GM12878 (cell line): ENCODE measurements at regions not wholly inside any gene's neighbourhood (a gene's known extent, or its start where the extent isn't known, plus 50 kb on each side); places are given as distances from the start of the nearest gene placed in this dataset.

Experiments
- BACH1 ChIP-seq: fragments of 450-650 bp; IDR thresholded peaks from 2 replicates; pipeline ENCODE4 v1.6.1; 2017; ENCODE audit warnings: mild to moderate bottlenecking, borderline replicate concordance
- DPF2 ChIP-seq: fragments of 450-650 bp; IDR thresholded peaks from 2 replicates; pipeline ENCODE4 v1.6.1; 2017; ENCODE audit warnings: mild to moderate bottlenecking
- EP300 ChIP-seq, 2 experiments: fragments of 150-350 bp in 1 of 2; IDR thresholded peaks; 2 replicates each; pipeline ENCODE4 v1.6.1; 2011 to 2012; ENCODE audit warnings: low read depth in 2 of 2, low read length in 2 of 2, borderline replicate concordance in 1 of 2, improper control_type of control experiment in 1 of 2, inconsistent platforms in 1 of 2; ENCODE audit not compliant: control insufficient read depth in 1 of 2
- ESRRA ChIP-seq: IDR thresholded peaks from 2 replicates; pipeline ENCODE4 v1.6.1; 2012; ENCODE audit warnings: mild to moderate bottlenecking, low read length, improper control_type of control experiment
- EZH2 ChIP-seq: IDR thresholded peaks from 2 replicates; pipeline ENCODE4 v1.6.1; 2012; ENCODE audit warnings: low read depth, mild to moderate bottlenecking, control low read depth, inconsistent platforms, low read length, borderline replicate concordance; ENCODE audit not compliant: control insufficient read depth
- JUNB ChIP-seq: IDR thresholded peaks from 2 replicates; pipeline ENCODE4 v1.6.1; 2016; ENCODE audit warnings: antibody characterized with exemption, mild to moderate bottlenecking
- NR2C2 ChIP-seq: IDR thresholded peaks from 2 replicates; pipeline ENCODE4 v1.6.1; 2011; ENCODE audit warnings: borderline replicate concordance, low read depth; ENCODE audit not compliant: control insufficient read depth, insufficient read length
- POLR2A ChIP-seq: IDR thresholded peaks from 2 replicates; pipeline ENCODE4 v1.6.1; 2011; ENCODE audit warnings: low read depth, mild to moderate bottlenecking, low read length
- POLR2AphosphoS5 ChIP-seq: IDR thresholded peaks from 2 replicates; pipeline ENCODE4 v1.6.1; 2011; ENCODE audit warnings: mild to moderate bottlenecking, low read length, inconsistent platforms
- RAD21 ChIP-seq: IDR thresholded peaks from 2 replicates; pipeline ENCODE4 v1.6.1; 2011; ENCODE audit warnings: mild to moderate bottlenecking, low read depth, low read length, moderate library complexity; ENCODE audit not compliant: insufficient read depth
- SMC3 ChIP-seq: IDR thresholded peaks from 2 replicates; pipeline ENCODE4 v1.6.1; 2011; ENCODE audit warnings: low read length, improper control_type of control experiment, borderline replicate concordance
- TF ChIP-seq, protein P1 (sequence below), 3 experiments: IDR thresholded peaks in 2 of 3; conservative IDR thresholded peaks in 1 of 3; 2 replicates each; pipeline ENCODE4 v1.5.1; 2011; ENCODE audit warnings: low read depth in 3 of 3, low read length in 3 of 3, mild to moderate bottlenecking in 3 of 3, control low read depth in 2 of 3, moderate library complexity in 2 of 3, inconsistent platforms in 1 of 3, mixed read lengths in 1 of 3; ENCODE audit not compliant: control insufficient read depth in 2 of 3, insufficient read depth in 1 of 3; ENCODE audit errors: extremely low read depth in 1 of 3
- TF ChIP-seq, protein P2 (sequence below): fragments of 150-350 bp; IDR thresholded peaks from 2 replicates; pipeline ENCODE4 v1.6.1; 2016; ENCODE audit warnings: low read depth, low read length
- TF ChIP-seq, protein P3 (sequence below): IDR thresholded peaks from 2 replicates; pipeline ENCODE4 v1.6.1; 2011; ENCODE audit warnings: borderline replicate concordance, low read depth, mild to moderate bottlenecking, moderate library complexity, low read length; ENCODE audit not compliant: insufficient read depth, poor library complexity, severe bottlenecking

DNA sequence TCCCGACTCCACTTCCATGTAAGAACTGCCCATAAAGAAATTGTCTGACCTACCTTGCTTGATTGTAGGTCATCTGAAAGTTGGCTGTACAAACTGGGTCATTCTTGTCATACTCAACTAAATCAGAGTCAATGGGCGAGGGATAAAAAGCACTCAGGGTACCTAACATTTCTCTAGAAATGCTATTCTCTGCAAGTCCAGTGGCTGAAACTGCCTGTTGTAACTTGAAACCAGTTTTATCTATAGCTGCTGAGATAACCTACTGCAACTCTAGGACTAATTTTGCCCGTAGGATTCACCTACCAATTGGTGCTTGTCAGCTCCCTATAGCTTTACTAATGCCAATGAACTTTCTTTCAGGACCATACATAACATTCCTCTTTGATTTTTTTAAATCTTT, 100.1 kb upstream of the GRIN2A start:
- no peak for TF ChIP-seq ESRRA
- no peak for TF ChIP-seq DPF2
- TF ChIP-seq, protein P1, sequence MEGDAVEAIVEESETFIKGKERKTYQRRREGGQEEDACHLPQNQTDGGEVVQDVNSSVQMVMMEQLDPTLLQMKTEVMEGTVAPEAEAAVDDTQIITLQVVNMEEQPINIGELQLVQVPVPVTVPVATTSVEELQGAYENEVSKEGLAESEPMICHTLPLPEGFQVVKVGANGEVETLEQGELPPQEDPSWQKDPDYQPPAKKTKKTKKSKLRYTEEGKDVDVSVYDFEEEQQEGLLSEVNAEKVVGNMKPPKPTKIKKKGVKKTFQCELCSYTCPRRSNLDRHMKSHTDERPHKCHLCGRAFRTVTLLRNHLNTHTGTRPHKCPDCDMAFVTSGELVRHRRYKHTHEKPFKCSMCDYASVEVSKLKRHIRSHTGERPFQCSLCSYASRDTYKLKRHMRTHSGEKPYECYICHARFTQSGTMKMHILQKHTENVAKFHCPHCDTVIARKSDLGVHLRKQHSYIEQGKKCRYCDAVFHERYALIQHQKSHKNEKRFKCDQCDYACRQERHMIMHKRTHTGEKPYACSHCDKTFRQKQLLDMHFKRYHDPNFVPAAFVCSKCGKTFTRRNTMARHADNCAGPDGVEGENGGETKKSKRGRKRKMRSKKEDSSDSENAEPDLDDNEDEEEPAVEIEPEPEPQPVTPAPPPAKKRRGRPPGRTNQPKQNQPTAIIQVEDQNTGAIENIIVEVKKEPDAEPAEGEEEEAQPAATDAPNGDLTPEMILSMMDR (IDR thresholded peaks at IDR 0.05 in 2 of 3, conservative IDR thresholded peaks at IDR 0.05 in 1 of 3; ENCODE audit: control insufficient read depth in 2 of 3, extremely low read depth in 1 of 3, insufficient read depth in 1 of 3, low read depth in 3 of 3, low read length in 3 of 3), result no peak
- no peak for TF ChIP-seq NR2C2
- TF ChIP-seq SMC3, result no peak
- TF ChIP-seq RAD21, result no peak
- TF ChIP-seq JUNB, result no peak
- no peak for TF ChIP-seq POLR2A
- TF ChIP-seq, protein P2, sequence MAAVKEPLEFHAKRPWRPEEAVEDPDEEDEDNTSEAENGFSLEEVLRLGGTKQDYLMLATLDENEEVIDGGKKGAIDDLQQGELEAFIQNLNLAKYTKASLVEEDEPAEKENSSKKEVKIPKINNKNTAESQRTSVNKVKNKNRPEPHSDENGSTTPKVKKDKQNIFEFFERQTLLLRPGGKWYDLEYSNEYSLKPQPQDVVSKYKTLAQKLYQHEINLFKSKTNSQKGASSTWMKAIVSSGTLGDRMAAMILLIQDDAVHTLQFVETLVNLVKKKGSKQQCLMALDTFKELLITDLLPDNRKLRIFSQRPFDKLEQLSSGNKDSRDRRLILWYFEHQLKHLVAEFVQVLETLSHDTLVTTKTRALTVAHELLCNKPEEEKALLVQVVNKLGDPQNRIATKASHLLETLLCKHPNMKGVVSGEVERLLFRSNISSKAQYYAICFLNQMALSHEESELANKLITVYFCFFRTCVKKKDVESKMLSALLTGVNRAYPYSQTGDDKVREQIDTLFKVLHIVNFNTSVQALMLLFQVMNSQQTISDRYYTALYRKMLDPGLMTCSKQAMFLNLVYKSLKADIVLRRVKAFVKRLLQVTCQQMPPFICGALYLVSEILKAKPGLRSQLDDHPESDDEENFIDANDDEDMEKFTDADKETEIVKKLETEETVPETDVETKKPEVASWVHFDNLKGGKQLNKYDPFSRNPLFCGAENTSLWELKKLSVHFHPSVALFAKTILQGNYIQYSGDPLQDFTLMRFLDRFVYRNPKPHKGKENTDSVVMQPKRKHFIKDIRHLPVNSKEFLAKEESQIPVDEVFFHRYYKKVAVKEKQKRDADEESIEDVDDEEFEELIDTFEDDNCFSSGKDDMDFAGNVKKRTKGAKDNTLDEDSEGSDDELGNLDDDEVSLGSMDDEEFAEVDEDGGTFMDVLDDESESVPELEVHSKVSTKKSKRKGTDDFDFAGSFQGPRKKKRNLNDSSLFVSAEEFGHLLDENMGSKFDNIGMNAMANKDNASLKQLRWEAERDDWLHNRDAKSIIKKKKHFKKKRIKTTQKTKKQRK, result no peak
- TF ChIP-seq POLR2AphosphoS5, result no peak
- no peak for TF ChIP-seq EZH2
- no peak for TF ChIP-seq BACH1
- TF ChIP-seq, protein P3, sequence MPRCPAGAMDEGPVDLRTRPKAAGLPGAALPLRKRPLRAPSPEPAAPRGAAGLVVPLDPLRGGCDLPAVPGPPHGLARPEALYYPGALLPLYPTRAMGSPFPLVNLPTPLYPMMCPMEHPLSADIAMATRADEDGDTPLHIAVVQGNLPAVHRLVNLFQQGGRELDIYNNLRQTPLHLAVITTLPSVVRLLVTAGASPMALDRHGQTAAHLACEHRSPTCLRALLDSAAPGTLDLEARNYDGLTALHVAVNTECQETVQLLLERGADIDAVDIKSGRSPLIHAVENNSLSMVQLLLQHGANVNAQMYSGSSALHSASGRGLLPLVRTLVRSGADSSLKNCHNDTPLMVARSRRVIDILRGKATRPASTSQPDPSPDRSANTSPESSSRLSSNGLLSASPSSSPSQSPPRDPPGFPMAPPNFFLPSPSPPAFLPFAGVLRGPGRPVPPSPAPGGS, result no peak
- TF ChIP-seq EP300 (IDR thresholded peaks at IDR 0.05; ENCODE audit: borderline replicate concordance in 1 of 2, control insufficient read depth in 1 of 2, low read depth in 2 of 2, low read length in 2 of 2), result no peak
